CD14-positive monocyte (primary cell): ENCODE measurements at regions not wholly inside any gene's neighbourhood (a gene's known extent, or its start where the extent isn't known, plus 50 kb on each side); places are given as distances from the start of the nearest gene placed in this dataset.

Source experiments
- DNase-seq, 3 donors: peaks; one replicate each; pipeline ENCODE4 v3.0.0-alpha.2; 2011 to 2022
- H2AFZ ChIP-seq: 2 replicates; pipeline ENCODE4 v1.6.0; 2012; ENCODE audit warnings: mild to moderate bottlenecking, low read depth, low read length, inconsistent platforms; ENCODE audit not compliant: insufficient read depth, poor library complexity, severe bottlenecking
- H3K27ac ChIP-seq, 2 donors: 1 replicate in 1 of 2; 2 replicates in 1 of 2; pipeline ENCODE4 v1.5.1; 2012 to 2013; ENCODE audit warnings: low read length in 2 of 2, control low read depth in 1 of 2, inconsistent platforms in 1 of 2, low read depth in 1 of 2, mild to moderate bottlenecking in 1 of 2
- H3K27me3 ChIP-seq, 2 donors: one replicate each; pipeline versions ENCODE4 v1.6.0 to v1.6.1; 2011 to 2013; ENCODE audit warnings: low read length in 2 of 2; ENCODE audit not compliant: control insufficient read depth in 2 of 2, insufficient read depth in 2 of 2
- H3K36me3 ChIP-seq, 2 donors: replicated peaks in 1 of 2; 1 replicate in 1 of 2; 2 replicates in 1 of 2; pipeline versions ENCODE4 v1.5.1 to v1.6.1; 2012 to 2013; ENCODE audit warnings: low read length in 2 of 2, control low read depth in 1 of 2, inconsistent platforms in 1 of 2, mild to moderate bottlenecking in 1 of 2; ENCODE audit not compliant: insufficient read depth in 2 of 2, control insufficient read depth in 1 of 2
- H3K4me1 ChIP-seq, 2 donors: 1 replicate in 1 of 2; 2 replicates in 1 of 2; pipeline versions ENCODE4 v1.5.1 to v1.6.1; 2012 to 2013; ENCODE audit warnings: low read length in 2 of 2, control low read depth in 1 of 2, inconsistent platforms in 1 of 2, mild to moderate bottlenecking in 1 of 2, moderate library complexity in 1 of 2; ENCODE audit not compliant: insufficient read depth in 2 of 2, control insufficient read depth in 1 of 2
- H3K4me2 ChIP-seq: replicated peaks from 2 replicates; pipeline ENCODE3; 2012; ENCODE audit warnings: low read length, moderate library complexity, mild to moderate bottlenecking; ENCODE audit not compliant: poor library complexity, severe bottlenecking; ENCODE audit errors: extremely low read depth
- H3K4me3 ChIP-seq, 3 experiments: fragments of 200-600 bp in 1 of 3; sonication (generic) in 1 of 3; replicated peaks in 1 of 3; 1 replicate in 2 of 3; 2 replicates in 1 of 3; pipeline ENCODE4 v1.5.1; 2011 to 2013; ENCODE audit warnings: low read length in 3 of 3, mild to moderate bottlenecking in 3 of 3, control low read depth in 2 of 3, low read depth in 2 of 3, inconsistent platforms in 1 of 3, moderate library complexity in 1 of 3
- H3K79me2 ChIP-seq: 2 replicates; pipeline ENCODE4 v1.6.0; 2012; ENCODE audit warnings: mild to moderate bottlenecking, control low read depth, inconsistent platforms, low read length, moderate library complexity; ENCODE audit not compliant: insufficient read depth
- H3K9ac ChIP-seq: 2 replicates; pipeline ENCODE4 v1.6.0; 2017; ENCODE audit warnings: low read length, mild to moderate bottlenecking; ENCODE audit not compliant: insufficient read depth, poor library complexity, severe bottlenecking
- H3K9me3 ChIP-seq, 2 donors: replicated peaks in 1 of 2; 1 replicate in 1 of 2; 2 replicates in 1 of 2; pipeline versions ENCODE4 v1.5.1 to v1.6.1; 2012 to 2013; ENCODE audit warnings: low read length in 2 of 2, control low read depth in 1 of 2; ENCODE audit not compliant: control insufficient read depth in 1 of 2, insufficient read depth in 1 of 2
- H4K20me1 ChIP-seq: 2 replicates; pipeline ENCODE4 v1.6.0; 2012; ENCODE audit warnings: mild to moderate bottlenecking, low read length, control low read depth, moderate library complexity; ENCODE audit not compliant: insufficient read depth
- H3K27ac Mint-ChIP-seq, 7 donors: one replicate each; pipeline ENCODE4 v1.8.0; 2020; ENCODE audit warnings: mild to moderate bottlenecking in 7 of 7, mixed read lengths in 7 of 7, moderate library complexity in 6 of 7, inconsistent platforms in 2 of 7
- H3K27me3 Mint-ChIP-seq, 3 donors: one replicate each; pipeline ENCODE4 v1.8.0; 2021 to 2022; ENCODE audit warnings: low read depth in 3 of 3, mild to moderate bottlenecking in 3 of 3, mixed read lengths in 3 of 3, moderate library complexity in 3 of 3, inconsistent platforms in 1 of 3
- H3K36me3 Mint-ChIP-seq, 2 donors: one replicate each; pipeline ENCODE4 v1.8.0; 2020; ENCODE audit warnings: mixed read lengths in 2 of 2, inconsistent platforms in 1 of 2, mild to moderate bottlenecking in 1 of 2
- H3K4me1 Mint-ChIP-seq: one replicate; pipeline ENCODE4 v1.8.0; 2020; ENCODE audit warnings: mild to moderate bottlenecking, mixed read lengths
- H3K4me3 Mint-ChIP-seq, 2 donors: one replicate each; pipeline ENCODE4 v1.8.0; 2020; ENCODE audit warnings: mild to moderate bottlenecking in 2 of 2, mixed read lengths in 2 of 2, moderate library complexity in 1 of 2
- H3K9me3 Mint-ChIP-seq, 7 donors: one replicate each; pipeline ENCODE4 v1.8.0; 2020 to 2022; ENCODE audit warnings: mixed read lengths in 7 of 7, mild to moderate bottlenecking in 6 of 7, moderate library complexity in 6 of 7, inconsistent platforms in 2 of 7
- CTCF ChIP-seq: fragments of 200-600 bp; IDR thresholded peaks from one replicate; pipeline ENCODE4 v1.8.0; 2022; ENCODE audit warnings: antibody characterized with exemption, mild to moderate bottlenecking
- WGBS: methylation state at CpG from one replicate; pipeline ENCODE4 v1.1.5; 2013; ENCODE audit warnings: missing lambda C conversion rate; ENCODE audit not compliant: insufficient coverage; 5-methylcytosine and 5-hydroxymethylcytosine counted together
- intact Hi-C, 2 donors: fragments of 100-400 bp; cut with micrococcal nuclease; formaldehyde crosslinking; loops; one replicate each; pipeline versions ENCODE4 v1.15.0 to v1.15.1; 2023

- Histone ChIP-seq H3K4me1 (no peaks in the 10 kb centered on the region), H3K79me2 (no peaks in the 10 kb centered on the region), H3K27me3 (no peaks in the 10 kb centered on the region), H2AFZ (no peak overlapping the region), H3K9me3 (no peaks in the 10 kb centered on the region), H3K4me2 (no peak overlapping the region), H3K4me3 (no peak overlapping the region), H3K36me3 (no peaks in the 10 kb centered on the region), H4K20me1 (no peaks in the 10 kb centered on the region), H3K27ac (no peak overlapping the region), H3K9ac (no peak overlapping the region)
- H3K4me3 Mint-ChIP-seq, result no peak overlapping the region
- no peak for TF ChIP-seq CTCF
- H3K4me1 Mint-ChIP-seq, result no peaks in the 10 kb centered on the region
- no peak for DNase-seq
- peaks cover 0 to 2% (median 0%) of the 10 kb centered on the region in 3 donors for H3K27me3 Mint-ChIP-seq
- no CpG with 5 or more reads among the region's 2 CpGs for WGBS
- H3K27ac Mint-ChIP-seq, result no peak overlapping the region
- H3K36me3 Mint-ChIP-seq, result no peaks in the 10 kb centered on the region
- peaks cover 0 to 3% (median 0%) of the 10 kb centered on the region in 7 donors for H3K9me3 Mint-ChIP-seq
- intact Hi-C loops, result no loop called here
These were observed 291.6 kb downstream of the CMPK2 start for GRCh38 chr2:6574121-6574520.

- no peaks in the 10 kb centered on the region for H3K27me3 ChIP-seq
- H3K9me3 ChIP-seq, result no peaks in the 10 kb centered on the region
- H4K20me1 ChIP-seq, result no peaks in the 10 kb centered on the region
- no peaks in the 10 kb centered on the region for H3K79me2 ChIP-seq
- intact Hi-C loops, result no loop called here
- H3K9me3 Mint-ChIP-seq, result peaks cover 0 to 3% (median 0%) of the 10 kb centered on the region in 7 donors
- WGBS, result no CpG with 5 or more reads among the region's 2 CpGs
- H3K9ac ChIP-seq, result no peak overlapping the region
- no peak for TF ChIP-seq CTCF
- no peaks in the 10 kb centered on the region for H3K4me1 Mint-ChIP-seq
- no peak for DNase-seq
- no peak overlapping the region for H3K4me3 ChIP-seq
- H3K27ac ChIP-seq, result no peak overlapping the region
- H3K4me1 ChIP-seq, result no peaks in the 10 kb centered on the region
- H3K36me3 Mint-ChIP-seq, result no peaks in the 10 kb centered on the region
- H3K4me2 ChIP-seq, result no peak overlapping the region
- H3K36me3 ChIP-seq, result no peaks in the 10 kb centered on the region
- H3K27ac Mint-ChIP-seq, result no peak overlapping the region
- H3K27me3 Mint-ChIP-seq, result peaks cover 0 to 2% (median 0%) of the 10 kb centered on the region in 3 donors
- no peak overlapping the region for H2AFZ ChIP-seq
- no peak overlapping the region for H3K4me3 Mint-ChIP-seq
These were observed 289.4 kb downstream of the CMPK2 start for GRCh38 chr2:6576302-6576701.
